Neuronal stem cell (in vitro differentiated cells): ENCODE measurements at regions not wholly inside any gene's neighbourhood (a gene's known extent, or its start where the extent isn't known, plus 50 kb on each side); places are given as distances from the start of the nearest gene placed in this dataset.

Source experiments
- DNase-seq: peaks from one replicate; pipeline ENCODE4 v3.0.0-alpha.2; 2013; ENCODE audit warnings: low spot score
- H2AFZ ChIP-seq: one replicate; pipeline ENCODE4 v1.6.1; 2013; ENCODE audit warnings: mild to moderate bottlenecking, low read length, inconsistent platforms
- H2AK5ac ChIP-seq: 2 replicates; pipeline ENCODE4 v1.6.1; 2013; ENCODE audit warnings: low read depth, mild to moderate bottlenecking, inconsistent platforms, low read length, moderate library complexity, mixed read lengths
- H2BK120ac ChIP-seq: 2 replicates; pipeline ENCODE4 v1.6.1; 2013; ENCODE audit warnings: low read depth, mild to moderate bottlenecking, inconsistent platforms, low read length, moderate library complexity, mixed read lengths
- H2BK12ac ChIP-seq: one replicate; pipeline ENCODE4 v1.6.1; 2013; ENCODE audit warnings: low read length, inconsistent platforms
- H2BK15ac ChIP-seq: 2 replicates; pipeline ENCODE4 v1.6.1; 2013; ENCODE audit warnings: mild to moderate bottlenecking, low read length, inconsistent platforms, mixed read lengths
- H2BK5ac ChIP-seq: one replicate; pipeline ENCODE4 v1.6.1; 2013; ENCODE audit warnings: inconsistent platforms, mild to moderate bottlenecking, low read length, moderate library complexity
- H3K14ac ChIP-seq: one replicate; pipeline ENCODE4 v1.6.1; 2013; ENCODE audit warnings: low read length, inconsistent platforms
- H3K18ac ChIP-seq: 2 replicates; pipeline ENCODE4 v1.6.1; 2013; ENCODE audit warnings: low read length, inconsistent platforms
- H3K23ac ChIP-seq: 2 replicates; pipeline ENCODE4 v1.6.1; 2013; ENCODE audit warnings: low read depth, mild to moderate bottlenecking, mixed read lengths, low read length, inconsistent platforms; ENCODE audit not compliant: poor library complexity
- H3K27ac ChIP-seq: replicated peaks from 3 replicates; pipeline ENCODE4 v1.5.1; 2013; ENCODE audit warnings: low read length, inconsistent platforms
- H3K27me3 ChIP-seq, 3 experiments: 2 replicates each; pipeline ENCODE4 v1.6.1; 2013; ENCODE audit warnings: low read length in 3 of 3, mild to moderate bottlenecking in 2 of 3, inconsistent platforms in 1 of 3, low read depth in 1 of 3, mixed read lengths in 1 of 3, moderate library complexity in 1 of 3; ENCODE audit not compliant: control insufficient read depth in 3 of 3, insufficient read depth in 3 of 3
- H3K36me3 ChIP-seq, 2 donors: replicated peaks in 1 of 2; 2 replicates each; pipeline ENCODE4 v1.6.1; 2013; ENCODE audit warnings: low read length in 2 of 2; ENCODE audit not compliant: control insufficient read depth in 2 of 2, insufficient read depth in 2 of 2
- H3K4ac ChIP-seq: 2 replicates; pipeline ENCODE4 v1.6.1; 2013; ENCODE audit warnings: inconsistent platforms, mild to moderate bottlenecking, low read length, moderate library complexity
- H3K4me1 ChIP-seq, 2 donors: 1 replicate in 1 of 2; 2 replicates in 1 of 2; pipeline ENCODE4 v1.6.1; 2013; ENCODE audit warnings: low read length in 2 of 2, low read depth in 1 of 2; ENCODE audit not compliant: control insufficient read depth in 2 of 2, insufficient read depth in 1 of 2
- H3K4me2 ChIP-seq: one replicate; pipeline ENCODE4 v1.6.1; 2013; ENCODE audit warnings: mild to moderate bottlenecking, low read length, inconsistent platforms; ENCODE audit not compliant: insufficient read depth, poor library complexity, severe bottlenecking
- H3K4me3 ChIP-seq, 2 donors: 2 replicates each; pipeline ENCODE4 v1.5.1; 2013; ENCODE audit warnings: low read length in 2 of 2, mild to moderate bottlenecking in 2 of 2, inconsistent platforms in 1 of 2, moderate library complexity in 1 of 2
- H3K79me1 ChIP-seq: one replicate; pipeline ENCODE4 v1.6.1; 2013; ENCODE audit warnings: low read depth, mild to moderate bottlenecking, inconsistent platforms, low read length, moderate library complexity
- H3K9ac ChIP-seq: one replicate; pipeline ENCODE4 v1.6.1; 2013; ENCODE audit warnings: mild to moderate bottlenecking, low read depth, low read length, inconsistent platforms; ENCODE audit not compliant: poor library complexity
- H3K9me3 ChIP-seq, 2 donors: replicated peaks in 1 of 2; 2 replicates each; pipeline versions ENCODE3 to v1.6.1; 2013; ENCODE audit warnings: low read length in 2 of 2, mild to moderate bottlenecking in 2 of 2, inconsistent platforms in 1 of 2, low read depth in 1 of 2, mixed read lengths in 1 of 2, moderate library complexity in 1 of 2; ENCODE audit not compliant: control insufficient read depth in 2 of 2, insufficient read depth in 1 of 2
- H4K8ac ChIP-seq: one replicate; pipeline ENCODE4 v1.6.1; 2013; ENCODE audit warnings: low read depth, mild to moderate bottlenecking, inconsistent platforms, low read length, moderate library complexity
- H4K91ac ChIP-seq: one replicate; pipeline ENCODE4 v1.6.1; 2013; ENCODE audit warnings: low read length, low read depth, mild to moderate bottlenecking, inconsistent platforms; ENCODE audit not compliant: poor library complexity
- WGBS, 2 donors: extraction: QIAGEN DNeasy Blood & Tissue Kit; methylation state at CpG; one replicate each; pipeline ENCODE4 v1.1.7; 2013; ENCODE audit warnings: missing lambda C conversion rate in 2 of 2, mixed read lengths in 1 of 2; ENCODE audit not compliant: insufficient read length in 2 of 2, insufficient replicate concordance in 1 of 2; ENCODE audit errors: extremely low coverage in 2 of 2; 5-methylcytosine and 5-hydroxymethylcytosine counted together

DNA sequence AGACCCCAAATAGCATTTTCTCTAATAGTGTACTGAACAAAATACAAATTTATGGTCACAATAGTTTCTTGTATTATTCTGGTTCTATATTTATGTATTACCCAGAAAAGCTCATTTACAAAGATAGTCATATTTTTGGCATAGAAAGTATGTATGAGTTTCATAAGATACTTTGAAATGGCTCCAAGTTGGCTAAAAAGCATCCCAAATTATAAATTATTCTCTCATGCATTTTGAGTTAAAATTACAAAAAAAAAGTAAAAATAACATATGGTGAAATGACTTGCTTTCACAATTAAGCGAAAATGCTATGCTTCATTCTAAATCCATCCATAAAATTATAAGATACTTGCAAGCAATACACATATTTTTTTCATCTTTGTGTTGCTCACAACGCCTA, 530.7 kb downstream of the ZNF804A start:
- H2AFZ ChIP-seq = no peak overlapping the region
- H3K27me3 ChIP-seq = no peaks in the 10 kb centered on the region
- no peak overlapping the region for H3K14ac ChIP-seq
- DNase-seq = no peak
- no peak overlapping the region for H4K8ac ChIP-seq
- H4K91ac ChIP-seq = no peak overlapping the region
- no peak overlapping the region for H3K4me3 ChIP-seq
- H2BK15ac ChIP-seq = no peak overlapping the region
- H3K4ac ChIP-seq = no peak overlapping the region
- no peak overlapping the region for H3K23ac ChIP-seq
- no CpG with 5 or more reads among the region's 2 CpGs for WGBS, 2 donors
- H2BK120ac ChIP-seq = no peak overlapping the region
- no peak overlapping the region for H3K4me2 ChIP-seq
- H3K18ac ChIP-seq = no peak overlapping the region
- H3K9me3 ChIP-seq = no peaks in the 10 kb centered on the region
- no peaks in the 10 kb centered on the region for H3K36me3 ChIP-seq
- no peak overlapping the region for H3K27ac ChIP-seq
- no peak overlapping the region for H2AK5ac ChIP-seq
- no peak overlapping the region for H2BK5ac ChIP-seq
- H3K79me1 ChIP-seq = no peaks in the 10 kb centered on the region
- no peak overlapping the region for H3K9ac ChIP-seq
- no peaks in the 10 kb centered on the region for H3K4me1 ChIP-seq
- no peak overlapping the region for H2BK12ac ChIP-seq

DNA sequence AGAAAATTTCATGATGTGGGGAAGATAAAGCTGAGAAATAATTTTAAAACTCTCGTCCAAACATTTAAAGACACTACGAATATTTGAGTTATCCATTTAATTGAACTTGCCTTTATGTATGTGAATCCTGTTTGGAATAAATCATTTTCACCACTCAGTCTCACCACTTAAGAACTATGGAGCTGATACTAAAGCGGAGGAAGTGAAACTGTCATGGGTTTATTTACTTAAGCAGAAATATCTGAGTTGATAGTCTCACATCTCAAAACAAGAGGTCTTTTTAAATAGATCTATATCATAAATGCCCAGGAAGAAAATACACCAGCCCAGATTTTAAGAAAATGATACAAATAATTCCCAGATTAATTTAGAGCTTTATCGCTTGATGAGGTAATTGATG, 532.4 kb downstream of the ZNF804A start:
- Histone ChIP-seq H4K8ac (no peak overlapping the region), H3K27me3 (no peaks in the 10 kb centered on the region), H3K14ac (no peak overlapping the region), H3K4me3 (no peak overlapping the region), H2BK120ac (no peak overlapping the region), H3K4me1 (no peaks in the 10 kb centered on the region), H3K4ac (no peak overlapping the region), H4K91ac (no peak overlapping the region), H3K18ac (no peak overlapping the region), H3K27ac (no peak overlapping the region), H2BK12ac (no peak overlapping the region), H3K4me2 (no peak overlapping the region), H2AFZ (no peak overlapping the region), H2AK5ac (no peak overlapping the region), H3K36me3 (no peaks in the 10 kb centered on the region), H3K9ac (no peak overlapping the region), H3K9me3 (no peaks in the 10 kb centered on the region), H2BK15ac (no peak overlapping the region), H3K79me1 (no peaks in the 10 kb centered on the region), H2BK5ac (no peak overlapping the region), H3K23ac (no peak overlapping the region)
- DNase-seq = no peak
- WGBS, 2 donors = no CpG with 5 or more reads among the region's 4 CpGs

DNA sequence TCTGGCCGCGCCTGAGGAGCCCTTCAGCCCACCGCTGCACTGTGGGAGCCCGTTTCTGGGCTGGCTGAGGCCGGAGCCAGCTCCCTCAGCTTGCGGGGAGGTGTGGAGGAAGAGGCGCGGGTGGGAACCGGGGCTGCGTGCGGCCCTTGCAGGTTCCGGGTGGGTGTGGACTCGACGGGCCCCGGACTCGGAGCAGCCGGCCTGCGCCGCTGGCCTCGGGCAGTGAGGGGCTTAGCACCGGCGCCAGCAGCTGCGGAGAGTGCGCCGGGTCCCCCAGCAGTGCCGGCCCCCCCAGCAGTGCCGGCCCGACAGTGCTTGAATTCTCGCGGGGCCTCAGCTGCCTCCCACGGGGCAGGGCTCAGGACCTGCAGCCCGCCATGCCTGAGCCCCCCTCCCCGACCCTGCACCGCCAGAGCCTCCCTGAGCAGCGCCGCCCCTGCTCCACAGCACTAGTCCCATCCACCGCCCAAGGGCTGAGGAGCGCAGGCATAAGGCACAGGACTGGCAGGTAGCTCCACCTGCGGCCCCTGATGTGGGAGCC, 534.2 kb downstream of the ZNF804A start:
- H2AFZ ChIP-seq = no peak overlapping the region
- DNase-seq = no peak
- H2BK120ac ChIP-seq = no peak overlapping the region
- peak overlapping the region; percentile 48 for H3K18ac ChIP-seq
- no CpG with 5 or more reads among the region's 39 CpGs for WGBS, 2 donors
- no peak overlapping the region for H2BK5ac ChIP-seq
- no peak overlapping the region for H3K4ac ChIP-seq
- no peak overlapping the region for H2BK15ac ChIP-seq
- H3K9me3 ChIP-seq = no peaks in the 10 kb centered on the region
- no peaks in the 10 kb centered on the region for H3K4me1 ChIP-seq
- H2AK5ac ChIP-seq = peak overlapping the region; percentile 37
- H3K14ac ChIP-seq = peak overlapping the region; percentile 89
- H3K4me3 ChIP-seq = no peak overlapping the region
- no peak overlapping the region for H3K9ac ChIP-seq
- H4K8ac ChIP-seq = no peak overlapping the region
- no peaks in the 10 kb centered on the region for H3K36me3 ChIP-seq
- no peaks in the 10 kb centered on the region for H3K27me3 ChIP-seq
- no peak overlapping the region for H3K4me2 ChIP-seq
- no peak overlapping the region for H2BK12ac ChIP-seq
- H3K27ac ChIP-seq = no peak overlapping the region
- H3K79me1 ChIP-seq = no peaks in the 10 kb centered on the region
- no peak overlapping the region for H4K91ac ChIP-seq
- H3K23ac ChIP-seq = peak overlapping the region; percentile 65

DNA sequence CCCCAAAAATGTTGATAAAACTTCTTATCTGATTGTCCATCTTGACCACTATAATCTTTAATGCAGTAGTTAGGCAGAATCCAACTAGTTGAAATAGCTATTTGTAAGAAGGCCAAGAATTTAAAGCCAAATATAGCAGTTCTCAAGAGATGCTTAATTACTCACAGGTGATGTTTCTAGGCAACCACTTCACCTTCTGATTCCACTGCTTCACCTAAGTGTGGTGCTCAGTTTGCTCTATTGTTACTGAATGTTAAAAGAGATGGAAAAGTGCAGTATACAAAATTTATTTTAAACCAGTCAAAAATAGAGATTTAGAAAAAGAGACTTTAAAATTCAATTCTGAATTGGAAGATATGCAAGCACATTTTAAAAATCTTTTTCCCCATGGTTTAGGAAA, 539.4 kb downstream of the ZNF804A start:
- no peak overlapping the region for H3K4me2 ChIP-seq
- no peak overlapping the region for H3K4ac ChIP-seq
- no peak overlapping the region for H2BK15ac ChIP-seq
- H3K23ac ChIP-seq = no peak overlapping the region
- H3K36me3 ChIP-seq = no peaks in the 10 kb centered on the region
- no peak overlapping the region for H4K8ac ChIP-seq
- no peak overlapping the region for H2BK120ac ChIP-seq
- no peak overlapping the region for H3K27ac ChIP-seq
- no peak overlapping the region for H2AK5ac ChIP-seq
- H3K4me1 ChIP-seq = no peaks in the 10 kb centered on the region
- no peak overlapping the region for H3K4me3 ChIP-seq
- no peak overlapping the region for H4K91ac ChIP-seq
- no peak for DNase-seq
- H2BK5ac ChIP-seq = no peak overlapping the region
- H2AFZ ChIP-seq = no peak overlapping the region
- H3K9ac ChIP-seq = no peak overlapping the region
- H3K14ac ChIP-seq = no peak overlapping the region
- H3K27me3 ChIP-seq = no peaks in the 10 kb centered on the region
- no peaks in the 10 kb centered on the region for H3K9me3 ChIP-seq
- no peak overlapping the region for H2BK12ac ChIP-seq
- H3K79me1 ChIP-seq = no peaks in the 10 kb centered on the region
- no peak overlapping the region for H3K18ac ChIP-seq
